Neural crest cell (in vitro differentiated cells): ENCODE measurements at regions not wholly inside any gene's neighbourhood (a gene's known extent, or its start where the extent isn't known, plus 50 kb on each side); places are given as distances from the start of the nearest gene placed in this dataset.

Experiments
- DNase-seq: peaks from one replicate; pipeline ENCODE4 v3.0.0; 2021; ENCODE audit warnings: low read depth, mixed read lengths, low spot score
- H3K27ac Mint-ChIP-seq: one replicate; pipeline ENCODE4 v1.8.0; 2021; ENCODE audit warnings: mild to moderate bottlenecking, mixed read lengths; ENCODE audit not compliant: unreplicated experiment
- H3K27me3 Mint-ChIP-seq: 2 replicates; pipeline ENCODE4 v1.8.0; 2021; ENCODE audit warnings: low read depth, mild to moderate bottlenecking, mixed read lengths
- H3K36me3 Mint-ChIP-seq: 2 replicates; pipeline ENCODE4 v1.8.0; 2021; ENCODE audit warnings: low read depth, mild to moderate bottlenecking, mixed read lengths
- H3K4me1 Mint-ChIP-seq: 2 replicates; pipeline ENCODE4 v1.8.0; 2021; ENCODE audit warnings: mixed read lengths
- H3K4me3 Mint-ChIP-seq: one replicate; pipeline ENCODE4 v1.8.0; 2021; ENCODE audit warnings: mild to moderate bottlenecking, mixed read lengths
- H3K9me3 Mint-ChIP-seq: 2 replicates; pipeline ENCODE4 v1.8.0; 2021; ENCODE audit warnings: mixed read lengths
- CTCF ChIP-seq: fragments of 200-600 bp; sonication (generic); conservative IDR thresholded peaks from 2 replicates; pipeline ENCODE4 v1.5.0; 2021; ENCODE audit warnings: antibody characterized with exemption, mild to moderate bottlenecking

DNA sequence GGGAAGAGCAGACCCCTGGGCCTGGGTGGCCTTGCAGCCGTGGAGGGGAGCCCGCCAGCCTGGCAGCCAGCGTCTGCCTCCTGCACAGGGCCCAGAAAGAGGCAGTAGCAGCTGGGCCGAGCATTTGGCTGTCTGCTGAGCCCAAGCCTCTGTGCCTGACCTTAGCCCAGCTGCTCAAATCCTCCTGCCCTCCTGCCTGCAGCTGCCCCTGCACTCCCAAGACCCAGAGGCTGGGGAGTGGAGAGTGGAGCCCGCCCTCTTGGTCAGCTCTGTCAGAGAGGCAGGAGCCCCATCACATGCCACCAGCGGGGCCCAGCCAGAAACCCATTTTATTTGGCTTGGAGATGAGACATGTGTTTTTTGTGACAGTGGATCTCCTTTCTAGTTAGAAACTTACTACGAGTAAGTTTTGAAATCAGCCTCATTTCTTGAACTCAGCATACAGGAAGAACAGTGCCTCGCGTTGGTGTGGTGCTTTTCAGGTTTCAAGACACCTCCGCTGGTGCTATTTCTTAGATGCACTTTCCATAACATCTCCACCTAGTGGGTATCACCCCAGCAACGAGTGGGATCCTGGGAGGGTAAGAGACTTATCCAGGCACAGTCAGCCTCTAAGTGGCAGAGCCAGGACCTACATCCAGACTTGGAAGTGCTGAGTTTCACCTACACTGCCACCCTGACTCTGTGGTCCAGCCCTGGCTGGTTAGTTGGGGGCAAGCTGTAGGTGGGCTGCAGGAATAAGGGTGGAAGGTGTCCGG, 477.1 kb downstream of the RPS24 start:
- Mint-ChIP-seq H3K36me3 (no peaks in the 10 kb centered on the region), H3K4me3 (no peak overlapping the region), H3K9me3 (no peaks in the 10 kb centered on the region), H3K4me1 (peaks cover 46% of the 10 kb centered on the region), H3K27ac (peak overlapping the region; percentile 2), H3K27me3 (no peaks in the 10 kb centered on the region)
- no peak for DNase-seq
- TF ChIP-seq CTCF: no peak

DNA sequence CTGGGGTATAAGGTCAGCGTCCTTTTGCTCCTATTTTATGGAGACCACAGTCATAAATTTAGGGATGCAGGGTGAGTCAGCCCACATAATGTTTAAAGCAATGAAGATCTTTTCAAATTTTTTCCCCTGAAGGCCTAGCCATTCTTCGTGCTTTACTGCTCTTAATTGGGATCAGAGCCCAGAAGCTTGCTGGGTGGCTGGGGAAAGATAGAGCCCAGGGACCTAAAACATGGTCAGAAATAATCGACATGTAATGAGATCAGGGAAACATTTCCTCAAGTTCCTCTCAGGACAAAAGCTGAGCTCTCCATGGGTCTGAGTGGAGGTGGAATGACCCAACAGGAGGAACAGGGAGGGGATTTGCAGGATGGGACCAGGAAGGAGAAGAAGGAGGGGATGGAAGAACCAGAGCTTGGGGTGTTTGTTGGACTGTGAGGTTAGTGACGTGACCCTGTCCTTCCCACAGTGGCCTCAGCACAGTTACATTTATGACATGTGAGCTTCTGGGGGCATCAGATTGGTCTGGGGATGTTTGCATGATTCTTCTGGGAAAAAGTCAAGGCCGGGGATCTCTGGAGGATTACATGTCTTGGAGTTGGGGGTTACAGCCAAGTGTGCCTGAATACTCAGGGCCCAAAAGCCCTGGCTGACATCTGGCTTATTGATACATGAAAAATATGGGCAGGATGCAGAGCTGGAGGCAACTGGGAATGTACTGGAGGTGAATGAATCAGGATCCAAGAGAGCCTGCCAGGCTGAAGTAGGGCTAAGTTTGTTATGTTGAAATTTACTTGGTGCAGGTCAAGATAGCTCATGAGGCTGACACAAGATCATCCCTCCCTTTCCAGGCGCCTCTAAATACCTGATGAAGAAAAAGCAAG, 477.9 kb downstream of the RPS24 start:
- no peak for TF ChIP-seq CTCF
- DNase-seq: no peak
- H3K4me1 Mint-ChIP-seq: peaks cover 46% of the 10 kb centered on the region
- no peaks in the 10 kb centered on the region for H3K9me3 Mint-ChIP-seq
- H3K4me3 Mint-ChIP-seq: no peak overlapping the region
- H3K27me3 Mint-ChIP-seq: no peaks in the 10 kb centered on the region
- no peaks in the 10 kb centered on the region for H3K36me3 Mint-ChIP-seq
- no peak overlapping the region for H3K27ac Mint-ChIP-seq

DNA sequence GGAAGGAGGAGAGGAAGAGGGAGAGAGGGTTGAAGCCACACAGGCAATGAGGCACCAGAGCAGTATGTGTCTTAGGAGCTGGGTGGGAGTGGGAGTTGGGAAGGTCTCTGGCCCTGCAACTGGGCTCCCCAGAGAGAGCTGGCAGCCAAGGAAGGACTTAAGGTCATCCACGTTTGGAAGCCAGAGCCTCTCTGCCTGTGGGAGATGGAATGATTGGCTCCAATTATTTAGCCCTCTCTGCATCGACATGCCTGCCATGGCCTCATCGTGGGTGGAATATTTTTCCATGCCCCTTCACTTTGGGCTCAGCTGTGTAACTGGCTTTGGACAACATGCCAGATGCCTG, 478.5 kb downstream of the RPS24 start:
- no peaks in the 10 kb centered on the region for H3K27me3 Mint-ChIP-seq
- no peaks in the 10 kb centered on the region for H3K9me3 Mint-ChIP-seq
- H3K27ac Mint-ChIP-seq: no peak overlapping the region
- no peaks in the 10 kb centered on the region for H3K36me3 Mint-ChIP-seq
- H3K4me3 Mint-ChIP-seq: no peak overlapping the region
- TF ChIP-seq CTCF: no peak
- no peak for DNase-seq
- H3K4me1 Mint-ChIP-seq: peaks cover 49% of the 10 kb centered on the region

DNA sequence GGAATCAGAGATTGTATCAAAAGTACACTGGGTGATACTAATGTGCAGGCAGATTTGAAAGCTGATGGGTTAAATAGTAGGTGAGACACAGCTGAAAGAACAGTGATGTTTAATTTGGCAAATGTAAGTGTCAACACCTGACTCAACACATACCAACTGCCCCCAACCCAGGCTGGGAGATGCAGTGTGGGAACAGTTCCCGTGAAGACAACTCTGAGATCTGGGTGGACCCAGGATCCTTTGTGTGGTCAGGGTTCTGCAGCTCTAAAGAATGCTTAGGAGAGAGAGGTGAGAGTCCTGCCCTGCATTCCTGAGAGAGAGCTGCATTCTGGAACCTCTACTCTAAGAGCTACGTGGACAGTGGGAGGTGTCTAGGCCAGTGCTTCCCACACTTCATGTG, 479.7 kb downstream of the RPS24 start:
- H3K27me3 Mint-ChIP-seq: no peaks in the 10 kb centered on the region
- H3K4me3 Mint-ChIP-seq: no peak overlapping the region
- no peak overlapping the region for H3K27ac Mint-ChIP-seq
- no peak for DNase-seq
- peaks cover 39% of the 10 kb centered on the region for H3K4me1 Mint-ChIP-seq
- TF ChIP-seq CTCF: no peak
- no peaks in the 10 kb centered on the region for H3K36me3 Mint-ChIP-seq
- no peaks in the 10 kb centered on the region for H3K9me3 Mint-ChIP-seq

GRCh38 chr10:78513986-78514385, 480.3 kb downstream of the RPS24 start:
- peaks cover 32% of the 10 kb centered on the region for H3K4me1 Mint-ChIP-seq
- no peak overlapping the region for H3K27ac Mint-ChIP-seq
- DNase-seq: no peak
- no peaks in the 10 kb centered on the region for H3K27me3 Mint-ChIP-seq
- TF ChIP-seq CTCF: no peak
- H3K36me3 Mint-ChIP-seq: no peaks in the 10 kb centered on the region
- no peaks in the 10 kb centered on the region for H3K9me3 Mint-ChIP-seq
- no peak overlapping the region for H3K4me3 Mint-ChIP-seq
